Astrocyte of the cerebellum (primary cell): ENCODE measurements at regions not wholly inside any gene's neighbourhood (a gene's known extent, or its start where the extent isn't known, plus 50 kb on each side); places are given as distances from the start of the nearest gene placed in this dataset.
"Not testable (repeated sequence)": the region's sequence is repeated elsewhere in the genome, so short reads cannot be mapped to it uniquely, and the experiment has no call there.

Experiments
- DNase-seq: peaks from one replicate; pipeline ENCODE4 v3.0.0-alpha.2; 2011; ENCODE audit warnings: low read depth
- H3K4me3 ChIP-seq: 2 replicates; pipeline ENCODE4 v1.5.1; 2011; ENCODE audit warnings: mild to moderate bottlenecking, low read depth, low read length, moderate library complexity
- in situ Hi-C: cut with HindIII; loops from 2 replicates; pipeline ENCODE4 v1.10.0; 2017; ENCODE audit warnings: low sequenced_read_pairs
- TF ChIP-seq, protein P1 (sequence below): IDR thresholded peaks from 2 replicates; pipeline ENCODE4 v1.5.1; 2012; ENCODE audit warnings: low read length, low read depth, moderate library complexity, mild to moderate bottlenecking; ENCODE audit errors: missing control alignments

DNA sequence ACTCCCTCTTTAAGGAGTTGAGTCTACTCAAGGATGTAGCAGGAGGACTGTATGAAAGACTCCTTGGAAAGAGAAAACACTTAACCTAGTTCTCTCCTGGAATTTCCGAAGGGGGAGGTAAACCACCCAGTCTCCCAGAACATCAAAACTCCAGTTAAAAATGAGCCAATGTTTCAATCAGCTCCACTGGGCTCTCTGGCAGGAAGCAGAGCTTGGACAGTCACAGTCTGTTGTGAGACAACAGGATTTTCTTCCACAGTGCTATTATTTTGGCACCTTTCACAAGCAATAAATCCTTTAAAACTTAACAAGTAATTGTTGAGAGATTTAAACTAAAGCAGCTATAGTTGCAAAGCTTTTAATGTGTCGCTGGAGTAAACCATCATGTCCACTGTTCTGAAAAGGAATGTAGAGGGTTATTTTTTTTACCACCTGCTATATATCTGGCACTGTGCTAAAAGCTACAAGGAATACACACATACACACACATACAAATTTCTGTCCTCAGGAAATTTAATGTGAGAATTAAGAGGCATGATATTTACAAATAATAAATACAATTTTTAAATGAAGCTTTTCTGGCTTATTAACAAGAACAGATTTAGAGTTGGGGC lies 229.2 kb upstream of the INTU start:
- H3K4me3 ChIP-seq, result no peak overlapping the region
- TF ChIP-seq, protein P1, sequence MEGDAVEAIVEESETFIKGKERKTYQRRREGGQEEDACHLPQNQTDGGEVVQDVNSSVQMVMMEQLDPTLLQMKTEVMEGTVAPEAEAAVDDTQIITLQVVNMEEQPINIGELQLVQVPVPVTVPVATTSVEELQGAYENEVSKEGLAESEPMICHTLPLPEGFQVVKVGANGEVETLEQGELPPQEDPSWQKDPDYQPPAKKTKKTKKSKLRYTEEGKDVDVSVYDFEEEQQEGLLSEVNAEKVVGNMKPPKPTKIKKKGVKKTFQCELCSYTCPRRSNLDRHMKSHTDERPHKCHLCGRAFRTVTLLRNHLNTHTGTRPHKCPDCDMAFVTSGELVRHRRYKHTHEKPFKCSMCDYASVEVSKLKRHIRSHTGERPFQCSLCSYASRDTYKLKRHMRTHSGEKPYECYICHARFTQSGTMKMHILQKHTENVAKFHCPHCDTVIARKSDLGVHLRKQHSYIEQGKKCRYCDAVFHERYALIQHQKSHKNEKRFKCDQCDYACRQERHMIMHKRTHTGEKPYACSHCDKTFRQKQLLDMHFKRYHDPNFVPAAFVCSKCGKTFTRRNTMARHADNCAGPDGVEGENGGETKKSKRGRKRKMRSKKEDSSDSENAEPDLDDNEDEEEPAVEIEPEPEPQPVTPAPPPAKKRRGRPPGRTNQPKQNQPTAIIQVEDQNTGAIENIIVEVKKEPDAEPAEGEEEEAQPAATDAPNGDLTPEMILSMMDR, result no peak
- DNase-seq, result peak; percentile 13
- in situ Hi-C loops, result no loop called here

DNA sequence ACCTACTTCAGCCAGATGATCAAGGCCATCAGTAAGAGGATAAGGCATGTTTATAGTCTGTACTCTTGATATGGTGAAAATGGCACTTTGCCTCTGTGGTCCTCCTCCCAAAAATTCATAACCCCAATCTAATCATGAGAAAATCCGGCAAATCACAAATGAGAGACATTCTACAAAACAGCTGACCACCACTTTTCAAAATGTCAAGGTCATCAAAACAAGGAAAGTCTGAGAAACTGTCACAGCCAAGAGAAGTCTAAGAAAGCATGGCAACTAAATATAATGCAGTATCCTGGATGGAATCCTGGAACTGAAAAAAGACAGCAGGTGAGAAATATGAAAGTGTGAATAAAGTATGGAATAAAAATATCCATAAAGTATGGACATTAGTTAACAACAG lies 226.6 kb upstream of the INTU start:
- TF ChIP-seq, protein P1, result no peak
- H3K4me3 ChIP-seq, result no peak overlapping the region
- no peak for DNase-seq
- in situ Hi-C loops, result no loop called here

DNA sequence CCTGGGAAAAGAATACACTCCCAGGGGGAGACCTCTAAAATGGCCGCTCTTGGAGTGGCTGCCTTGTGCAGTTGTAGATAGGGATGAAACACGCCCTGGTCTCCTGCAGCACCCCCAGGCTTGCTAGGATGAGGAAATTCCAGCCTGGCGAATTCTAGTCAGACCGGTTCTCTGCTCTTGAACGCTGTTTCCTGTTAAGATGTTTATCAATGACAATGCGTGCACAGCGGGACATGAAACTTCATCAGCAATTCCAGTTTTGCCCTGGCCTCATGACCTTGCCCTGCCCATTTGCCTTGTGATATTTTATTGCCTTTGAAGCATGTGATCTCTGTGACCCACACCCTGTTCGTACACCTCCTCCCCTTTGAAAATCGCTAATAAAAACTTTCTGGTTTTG lies 225.2 kb upstream of the INTU start:
- in situ Hi-C loops, DNase-seq, H3K4me3 ChIP-seq: not testable (repeated sequence)

DNA sequence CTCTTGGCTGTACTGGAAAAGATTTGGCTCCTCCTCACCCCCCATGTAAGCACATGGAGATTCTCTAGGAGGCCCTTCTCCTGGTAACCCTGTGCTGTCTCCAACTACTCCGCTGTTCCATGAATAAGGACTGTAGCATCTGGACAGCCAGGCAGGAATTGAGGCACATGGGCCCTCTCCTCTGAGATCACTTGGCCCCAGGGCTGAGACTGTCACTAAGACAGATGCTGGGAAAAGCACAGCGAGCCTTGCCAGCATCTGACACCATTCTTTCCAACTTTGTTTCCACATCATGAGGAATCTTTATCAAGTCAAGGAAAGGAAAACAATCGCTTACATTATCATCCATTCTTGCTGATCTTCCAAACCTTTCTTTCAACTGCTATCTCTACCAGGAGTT lies 222.6 kb upstream of the INTU start:
- TF ChIP-seq, protein P1, result no peak
- in situ Hi-C loops, result no loop called here
- H3K4me3 ChIP-seq, result no peak overlapping the region
- DNase-seq, result no peak

DNA sequence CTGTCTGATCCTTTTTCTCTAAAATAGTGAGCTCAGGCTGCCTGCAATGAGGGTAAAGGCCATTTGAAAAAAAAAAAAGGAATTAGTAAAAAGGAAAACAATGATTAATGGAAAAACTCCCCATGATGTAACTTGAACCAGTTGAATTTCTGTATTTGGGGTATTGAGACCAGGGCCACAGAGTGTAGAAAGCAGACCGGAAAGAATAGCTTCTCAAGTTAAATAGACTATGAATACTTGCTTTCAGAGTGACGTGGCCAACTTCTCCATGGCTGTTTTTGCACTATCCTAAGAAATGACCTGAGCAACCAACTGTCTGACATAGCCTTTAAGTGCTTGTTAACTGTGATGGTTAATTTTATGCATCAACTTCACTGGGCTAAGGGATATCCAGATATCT lies 222.1 kb upstream of the INTU start:
- TF ChIP-seq, protein P1, result no peak
- H3K4me3 ChIP-seq, result no peak overlapping the region
- DNase-seq, result no peak
- in situ Hi-C loops, result no loop called here

DNA sequence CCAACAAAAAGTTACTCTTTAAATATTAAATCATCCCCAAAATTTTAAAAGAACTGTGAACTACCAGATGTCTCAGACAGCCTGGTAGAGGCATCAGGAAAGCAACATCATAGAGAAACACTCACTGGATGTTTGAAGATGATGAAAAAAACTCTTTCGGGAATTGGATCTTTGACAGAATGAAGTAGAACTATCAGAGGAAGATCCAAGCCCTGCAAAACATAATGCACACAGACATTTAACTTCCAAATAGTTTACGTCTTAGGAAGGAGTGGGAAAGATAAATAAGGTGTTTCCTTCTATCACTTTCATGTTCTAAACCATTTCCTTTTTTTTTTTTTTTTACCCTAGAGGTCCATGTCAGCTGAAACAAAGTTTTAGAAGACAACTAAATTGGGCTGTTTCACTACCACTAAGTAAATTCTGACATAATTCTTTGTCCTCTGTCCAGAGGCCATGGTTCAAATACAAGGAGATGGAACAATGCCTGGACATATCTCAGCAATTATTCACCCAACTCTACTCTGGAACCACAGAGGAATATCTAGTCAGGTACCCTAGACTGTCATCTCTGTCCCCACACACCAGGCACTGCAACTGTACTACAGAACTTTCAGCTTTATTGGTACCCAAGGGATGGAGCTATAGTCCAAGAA lies 217.7 kb upstream of the INTU start:
- TF ChIP-seq, protein P1, result no peak
- in situ Hi-C loops, result no loop called here
- no peak overlapping the region for H3K4me3 ChIP-seq
- DNase-seq, result no peak

DNA sequence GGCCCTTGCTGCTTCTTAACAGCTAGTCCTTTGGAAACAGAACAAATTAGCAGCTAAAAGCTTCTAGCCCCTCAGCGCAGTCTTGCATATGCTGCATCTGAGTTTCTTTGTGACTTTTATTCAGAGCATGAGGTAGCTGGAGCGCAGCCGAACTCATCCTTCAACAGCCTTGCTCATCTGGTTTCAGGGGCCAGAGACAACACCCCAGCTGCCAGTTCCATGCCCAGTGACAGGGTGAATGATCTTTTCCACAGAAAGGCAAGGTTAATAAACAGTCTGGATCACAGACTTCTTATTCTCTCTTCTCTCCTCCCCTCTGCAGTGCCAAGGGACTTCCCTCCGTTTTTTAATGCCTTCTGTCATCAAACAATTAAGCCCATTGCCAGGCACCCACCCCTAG lies 216.6 kb upstream of the INTU start:
- DNase-seq, result no peak
- TF ChIP-seq, protein P1, result no peak
- in situ Hi-C loops, result no loop called here
- no peak overlapping the region for H3K4me3 ChIP-seq
